ENCODE measurements at regions not wholly inside any gene's neighbourhood (a gene's known extent, or its start where the extent isn't known, plus 50 kb on each side); places are given as distances from the start of the nearest gene placed in this dataset.
"Not testable (repeated sequence)": the region's sequence is repeated elsewhere in the genome, so short reads cannot be mapped to it uniquely, and the experiment has no call there.

- no peak for DNase-seq (ENCODE audit: low spot score)
Observed at GRCh38 chr5:30150231-30150630, 1043.3 kb upstream of the CDH6 start.

- no peak for DNase-seq (ENCODE audit: low spot score)
Observed at GRCh38 chr5:30149526-30149925, 1044.0 kb upstream of the CDH6 start.

GRCh38 chr5:30147976-30148375 is 1045.5 kb upstream of the CDH6 start:
- DNase-seq (ENCODE audit: low spot score): no peak

- not testable (repeated sequence) for DNase-seq (ENCODE audit: low spot score)
Observed at GRCh38 chr5:30144059-30144458, 1049.4 kb upstream of the CDH6 start.

GRCh38 chr5:30142432-30142831 is 1051.1 kb upstream of the CDH6 start:
- no peak for DNase-seq (ENCODE audit: low spot score)

- no peak for DNase-seq (ENCODE audit: low spot score)
Observed at GRCh38 chr5:30121043-30121442, 1072.4 kb upstream of the CDH6 start.

- DNase-seq (ENCODE audit: low spot score): no peak
Observed at GRCh38 chr5:30117135-30117534, 1076.4 kb upstream of the CDH6 start.

- DNase-seq (ENCODE audit: low spot score): no peak
Observed at GRCh38 chr5:30113542-30113941, 1079.9 kb upstream of the CDH6 start.

- DNase-seq (ENCODE audit: low spot score): no peak
Observed at GRCh38 chr5:30112867-30113266, 1080.6 kb upstream of the CDH6 start.

- no peak for DNase-seq (ENCODE audit: low spot score)
Observed at GRCh38 chr5:30108051-30108450, 1085.4 kb upstream of the CDH6 start.

GRCh38 chr5:30106596-30106995 is 1086.9 kb upstream of the CDH6 start:
- no peak for DNase-seq (ENCODE audit: low spot score)

- no peak for DNase-seq (ENCODE audit: low spot score)
Observed at GRCh38 chr5:30104872-30105596, 1088.5 kb upstream of the CDH6 start.

- DNase-seq (ENCODE audit: low spot score): no peak
Observed at GRCh38 chr5:30103452-30104202, 1089.9 kb upstream of the CDH6 start.

GRCh38 chr5:30103052-30103451 is 1090.4 kb upstream of the CDH6 start:
- no peak for DNase-seq (ENCODE audit: low spot score)

- no peak for DNase-seq (ENCODE audit: low spot score)
Observed at GRCh38 chr5:30102185-30102584, 1091.3 kb upstream of the CDH6 start.

GRCh38 chr5:30100929-30101328 is 1092.6 kb upstream of the CDH6 start:
- DNase-seq (ENCODE audit: low spot score): no peak

GRCh38 chr5:30100148-30100713 is 1093.3 kb upstream of the CDH6 start:
- no peak for DNase-seq (ENCODE audit: low spot score)

GRCh38 chr5:30099634-30100033 is 1093.9 kb upstream of the CDH6 start:
- DNase-seq (ENCODE audit: low spot score): no peak

- DNase-seq (ENCODE audit: low spot score): no peak
Observed at GRCh38 chr5:30098940-30099339, 1094.5 kb upstream of the CDH6 start.

- no peak for DNase-seq (ENCODE audit: low spot score)
Observed at GRCh38 chr5:30092548-30092947, 1100.9 kb upstream of the CDH6 start.

GRCh38 chr5:30069441-30070263 is 1123.8 kb upstream of the CDH6 start:
- no peak for DNase-seq (ENCODE audit: low spot score)

GRCh38 chr5:30063503-30063902 is 1130.0 kb upstream of the CDH6 start:
- DNase-seq (ENCODE audit: low spot score): no peak
